NT2/D1 (cell line): ENCODE measurements at regions not wholly inside any gene's neighbourhood (a gene's known extent, or its start where the extent isn't known, plus 50 kb on each side); places are given as distances from the start of the nearest gene placed in this dataset.

ENCODE experiments used
- SUZ12 ChIP-seq: IDR thresholded peaks from 2 replicates; pipeline ENCODE4 v1.6.1; 2011; ENCODE audit not compliant: insufficient read length, insufficient read depth; ENCODE audit errors: extremely low read depth
- YY1 ChIP-seq: IDR thresholded peaks from 2 replicates; pipeline ENCODE4 v1.6.1; 2011; ENCODE audit not compliant: insufficient read length, insufficient read depth

GRCh38 chr5:162384225-162384624 lies 316.7 kb downstream of the GABRG2 start:
- TF ChIP-seq YY1 (no peak), SUZ12 (no peak)
